OCI-LY1 (cell line): ENCODE measurements at regions not wholly inside any gene's neighbourhood (a gene's known extent, or its start where the extent isn't known, plus 50 kb on each side); places are given as distances from the start of the nearest gene placed in this dataset.

Experiments used
- H2AFZ ChIP-seq: fragments of 200-600 bp; sonication (generic), shearing (Covaris generic); 2 replicates; pipeline ENCODE4 v1.6.0; 2014; ENCODE audit warnings: antibody characterized with exemption, mild to moderate bottlenecking, low read length
- H3F3A ChIP-seq: fragments of 200-600 bp; sonication (generic), shearing (Covaris generic); 2 replicates; pipeline ENCODE4 v1.6.0; 2014; ENCODE audit warnings: mild to moderate bottlenecking, antibody characterized with exemption, low read length, moderate library complexity; ENCODE audit not compliant: insufficient read depth
- H3K27ac ChIP-seq: fragments of 200-600 bp; sonication (generic); 2 replicates; pipeline ENCODE4 v1.5.1; 2014; ENCODE audit warnings: low read length, mixed run types, mild to moderate bottlenecking, low read depth; ENCODE audit not compliant: poor library complexity, severe bottlenecking
- H3K27me3 ChIP-seq: fragments of 200-600 bp; sonication (generic); 2 replicates; pipeline ENCODE4 v1.6.0; 2014; ENCODE audit warnings: antibody characterized with exemption, mild to moderate bottlenecking, low read length, moderate library complexity; ENCODE audit not compliant: insufficient read depth
- H3K36me3 ChIP-seq: fragments of 200-600 bp; sonication (generic); 2 replicates; pipeline ENCODE4 v1.6.1; 2014; ENCODE audit warnings: mild to moderate bottlenecking, antibody characterized with exemption, low read length, moderate library complexity, mixed read lengths; ENCODE audit not compliant: insufficient read depth
- H3K4me1 ChIP-seq: fragments of 200-600 bp; sonication (generic); 2 replicates; pipeline ENCODE4 v1.5.1; 2014; ENCODE audit warnings: mild to moderate bottlenecking, low read length, moderate library complexity; ENCODE audit not compliant: insufficient read depth, severe bottlenecking
- H3K4me2 ChIP-seq: fragments of 200-600 bp; sonication (generic), shearing (Covaris generic); 2 replicates; pipeline ENCODE4 v1.6.1; 2014; ENCODE audit warnings: low read length
- H3K4me3 ChIP-seq: fragments of 200-600 bp; sonication (generic); 2 replicates; pipeline ENCODE4 v1.5.1; 2014; ENCODE audit warnings: low read length, low read depth, mild to moderate bottlenecking, mixed read lengths; ENCODE audit not compliant: poor library complexity, severe bottlenecking
- H3K79me2 ChIP-seq: fragments of 200-600 bp; shearing (Covaris generic); 2 replicates; pipeline ENCODE4 v1.6.1; 2016; ENCODE audit warnings: mixed run types, low read length, mixed read lengths; ENCODE audit not compliant: insufficient read depth
- H3K9ac ChIP-seq: fragments of 200-600 bp; sonication (generic), shearing (Covaris generic); 2 replicates; pipeline ENCODE4 v1.6.1; 2014; ENCODE audit warnings: mild to moderate bottlenecking, low read length, mixed read lengths
- H3K9me2 ChIP-seq: fragments of 200-600 bp; sonication (generic), shearing (Covaris generic); 2 replicates; pipeline ENCODE4 v1.6.1; 2014; ENCODE audit warnings: low read depth, mild to moderate bottlenecking, low read length, mixed read lengths
- H3K9me3 ChIP-seq: fragments of 200-600 bp; shearing (Covaris generic); 2 replicates; pipeline ENCODE4 v1.6.1; 2014; ENCODE audit warnings: low read length, mixed read lengths
- H4K20me1 ChIP-seq: fragments of 200-600 bp; sonication (generic), shearing (Covaris generic); 2 replicates; pipeline ENCODE4 v1.6.0; 2016; ENCODE audit warnings: mild to moderate bottlenecking, low read length; ENCODE audit not compliant: insufficient read depth
- EZH2 ChIP-seq: fragments of 200-600 bp; sonication (generic), shearing (Covaris generic); IDR thresholded peaks from 2 replicates; pipeline ENCODE4 v1.8.0; 2017; ENCODE audit warnings: borderline replicate concordance, mixed run types, mild to moderate bottlenecking, antibody characterized with exemption, low read length, moderate library complexity, mixed read lengths
- TF ChIP-seq, protein P1 (sequence below): fragments of 200-600 bp; sonication (generic), shearing (Covaris generic); IDR thresholded peaks from 2 replicates; pipeline ENCODE4 v1.5.1; 2017; ENCODE audit warnings: mild to moderate bottlenecking, antibody characterized with exemption, low read length, moderate library complexity, mixed read lengths

DNA sequence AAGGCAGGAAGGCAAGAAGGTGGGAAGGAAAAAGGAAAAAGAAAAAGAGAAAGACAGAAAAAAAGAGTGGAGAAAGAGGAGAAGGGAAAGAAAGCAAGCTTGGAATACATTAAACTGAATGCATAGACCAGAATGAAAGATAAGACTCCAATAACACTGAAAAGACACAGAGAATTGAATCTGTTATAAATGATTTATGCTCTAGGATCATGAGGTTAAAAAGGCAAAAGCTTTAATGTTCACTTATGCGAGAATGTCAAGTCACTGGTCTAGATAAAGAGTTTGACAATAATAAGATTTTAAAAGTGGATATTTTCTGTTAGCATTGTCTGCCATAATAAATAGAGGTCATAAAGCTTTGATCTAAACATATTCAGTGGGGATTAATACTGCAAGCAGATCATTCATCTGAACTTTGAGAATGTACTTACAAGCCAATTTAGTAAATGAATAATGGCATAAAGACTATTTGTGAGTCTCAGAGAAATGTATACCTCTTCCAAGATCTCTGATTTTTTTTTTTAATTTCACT lies 1069.2 kb upstream of the SLC39A10 start:
- no peaks in the 10 kb centered on the region for H3F3A ChIP-seq

DNA sequence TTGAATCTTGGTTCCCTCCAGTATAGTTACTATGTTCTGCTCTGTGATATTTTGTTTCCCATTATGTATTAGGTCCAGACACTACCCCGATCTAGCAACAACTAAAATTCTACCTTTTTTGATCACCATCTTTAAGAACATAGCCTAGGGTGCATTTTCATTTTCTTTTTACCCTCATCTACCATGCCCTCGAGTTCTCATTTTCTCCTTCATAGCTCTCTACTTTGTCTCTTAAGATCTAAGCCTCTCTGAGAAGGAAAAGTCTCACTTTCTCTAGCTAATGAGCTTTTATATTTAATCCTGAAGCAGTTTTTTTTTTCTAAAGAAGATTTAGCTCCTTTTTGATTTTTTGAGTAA lies 1089.4 kb upstream of the SLC39A10 start:
- Histone ChIP-seq H3K4me3 (no peak overlapping the region), H3K9ac (no peak overlapping the region), H3K4me2 (no peak overlapping the region), H3K27me3 (no peaks in the 10 kb centered on the region), H3K9me3 (no peaks in the 10 kb centered on the region), H3K79me2 (no peaks in the 10 kb centered on the region), H4K20me1 (no peaks in the 10 kb centered on the region), H3K4me1 (no peaks in the 10 kb centered on the region), H3K36me3 (no peaks in the 10 kb centered on the region), H3F3A (no peaks in the 10 kb centered on the region), H3K9me2 (no peaks in the 10 kb centered on the region), H3K27ac (no peak overlapping the region), H2AFZ (no peak overlapping the region)
- TF ChIP-seq, protein P1, sequence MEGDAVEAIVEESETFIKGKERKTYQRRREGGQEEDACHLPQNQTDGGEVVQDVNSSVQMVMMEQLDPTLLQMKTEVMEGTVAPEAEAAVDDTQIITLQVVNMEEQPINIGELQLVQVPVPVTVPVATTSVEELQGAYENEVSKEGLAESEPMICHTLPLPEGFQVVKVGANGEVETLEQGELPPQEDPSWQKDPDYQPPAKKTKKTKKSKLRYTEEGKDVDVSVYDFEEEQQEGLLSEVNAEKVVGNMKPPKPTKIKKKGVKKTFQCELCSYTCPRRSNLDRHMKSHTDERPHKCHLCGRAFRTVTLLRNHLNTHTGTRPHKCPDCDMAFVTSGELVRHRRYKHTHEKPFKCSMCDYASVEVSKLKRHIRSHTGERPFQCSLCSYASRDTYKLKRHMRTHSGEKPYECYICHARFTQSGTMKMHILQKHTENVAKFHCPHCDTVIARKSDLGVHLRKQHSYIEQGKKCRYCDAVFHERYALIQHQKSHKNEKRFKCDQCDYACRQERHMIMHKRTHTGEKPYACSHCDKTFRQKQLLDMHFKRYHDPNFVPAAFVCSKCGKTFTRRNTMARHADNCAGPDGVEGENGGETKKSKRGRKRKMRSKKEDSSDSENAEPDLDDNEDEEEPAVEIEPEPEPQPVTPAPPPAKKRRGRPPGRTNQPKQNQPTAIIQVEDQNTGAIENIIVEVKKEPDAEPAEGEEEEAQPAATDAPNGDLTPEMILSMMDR: no peak
- TF ChIP-seq EZH2: no peak

More for the DNA sequence above, 1069.2 kb upstream of the SLC39A10 start:
- no peaks in the 10 kb centered on the region for H3K4me1 ChIP-seq
- H3K9me3 ChIP-seq: no peaks in the 10 kb centered on the region
- H3K9ac ChIP-seq: no peak overlapping the region
- no peaks in the 10 kb centered on the region for H4K20me1 ChIP-seq
- no peak overlapping the region for H3K4me2 ChIP-seq
- no peaks in the 10 kb centered on the region for H3K79me2 ChIP-seq
- H3K36me3 ChIP-seq: no peaks in the 10 kb centered on the region
- no peak overlapping the region for H3K4me3 ChIP-seq
- no peak overlapping the region for H3K27ac ChIP-seq
- H3K27me3 ChIP-seq: no peaks in the 10 kb centered on the region
- H2AFZ ChIP-seq: no peak overlapping the region
- TF ChIP-seq, protein P1: no peak
- no peak for TF ChIP-seq EZH2
- H3K9me2 ChIP-seq: no peaks in the 10 kb centered on the region

DNA sequence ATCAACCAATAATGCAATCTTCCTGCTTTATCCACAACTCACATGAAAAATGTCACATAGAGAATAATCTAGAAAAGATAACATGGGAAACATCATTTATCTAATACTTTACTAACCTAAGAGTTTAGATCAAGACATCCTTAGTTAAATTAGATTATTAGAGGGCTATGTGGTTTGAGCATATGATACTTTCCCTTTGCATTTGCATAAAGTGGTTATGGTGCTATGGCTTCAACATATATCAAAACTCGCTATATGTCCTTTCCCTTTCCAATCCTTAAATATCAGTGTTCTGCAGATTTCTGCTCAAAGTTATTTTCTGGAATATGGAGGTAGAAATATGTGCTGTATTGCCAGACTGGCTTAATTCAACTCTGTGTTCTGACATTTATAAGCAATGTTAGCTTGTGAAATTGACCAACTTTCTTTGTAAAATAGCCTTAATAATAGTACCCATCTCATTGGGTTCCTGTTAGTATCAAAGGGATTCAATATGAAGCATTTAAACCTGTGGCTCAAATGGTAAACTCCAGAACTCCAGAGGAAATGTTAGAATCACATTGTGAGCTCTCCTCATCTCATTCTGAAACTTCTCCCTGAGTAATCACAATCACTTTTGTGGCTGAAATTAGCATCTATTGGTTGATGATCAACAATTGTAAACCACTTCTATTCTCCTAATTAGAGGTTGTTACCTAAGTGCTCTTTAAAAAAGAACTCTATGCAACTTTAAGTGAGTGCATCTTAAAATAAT lies 1089.9 kb upstream of the SLC39A10 start:
- H3K27ac ChIP-seq: no peak overlapping the region
- H3K9me3 ChIP-seq: no peaks in the 10 kb centered on the region
- no peaks in the 10 kb centered on the region for H4K20me1 ChIP-seq
- TF ChIP-seq, protein P1: no peak
- TF ChIP-seq EZH2: no peak
- H3K36me3 ChIP-seq: no peaks in the 10 kb centered on the region
- H3K4me2 ChIP-seq: no peak overlapping the region
- H2AFZ ChIP-seq: no peak overlapping the region
- H3K9me2 ChIP-seq: no peaks in the 10 kb centered on the region
- H3K27me3 ChIP-seq: no peaks in the 10 kb centered on the region
- H3K9ac ChIP-seq: no peak overlapping the region
- no peaks in the 10 kb centered on the region for H3F3A ChIP-seq
- H3K4me1 ChIP-seq: no peaks in the 10 kb centered on the region
- no peaks in the 10 kb centered on the region for H3K79me2 ChIP-seq
- no peak overlapping the region for H3K4me3 ChIP-seq
